ENCODE measurements at regions not wholly inside any gene's neighbourhood (a gene's known extent, or its start where the extent isn't known, plus 50 kb on each side); places are given as distances from the start of the nearest gene placed in this dataset.

- no peak for DNase-seq
- Histone ChIP-seq H3K27me3 (ENCODE audit: control insufficient read depth in 2 of 2, insufficient read depth in 2 of 2, low read length in 2 of 2) (no peaks in the 10 kb centered on the region), H3K4me1 (ENCODE audit: control insufficient read depth in 2 of 2, insufficient read depth in 2 of 2, low read length in 2 of 2) (no peaks in the 10 kb centered on the region), H3K36me3 (ENCODE audit: control insufficient read depth in 2 of 3, insufficient read depth in 3 of 3, low read length in 3 of 3) (no peaks in the 10 kb centered on the region), H3K4me3 (ENCODE audit: low read length) (no peak overlapping the region), H3K27ac (ENCODE audit: low read depth, low read length) (no peak overlapping the region), H3K9me3 (ENCODE audit: control insufficient read depth in 2 of 3, low read length in 3 of 3) (no peaks in the 10 kb centered on the region)
- intact Hi-C loops (cut with micrococcal nuclease), result no loop called here
- Mint-ChIP-seq H3K4me3 (no peak overlapping the region), H3K27ac (no peak overlapping the region), H3K36me3 (no peaks in the 10 kb centered on the region), H3K4me1 (no peaks in the 10 kb centered on the region), H3K27me3 (no peaks in the 10 kb centered on the region), H3K9me3 (no peaks in the 10 kb centered on the region)
- no peak for ATAC-seq
- POLR2A ChIA-PET, result no interaction called here
- CTCF ChIA-PET, result no interaction called here
These were observed 291.1 kb downstream of the DHX35 start for GRCh38 chr20:39253051-39253755.

- ATAC-seq, result no peak
- Histone ChIP-seq H3K4me3 (ENCODE audit: low read length) (no peak overlapping the region), H3K27ac (ENCODE audit: low read depth, low read length) (no peak overlapping the region), H3K9me3 (ENCODE audit: control insufficient read depth in 2 of 3, low read length in 3 of 3) (no peaks in the 10 kb centered on the region), H3K36me3 (ENCODE audit: control insufficient read depth in 2 of 3, insufficient read depth in 3 of 3, low read length in 3 of 3) (no peaks in the 10 kb centered on the region), H3K4me1 (ENCODE audit: control insufficient read depth in 2 of 2, insufficient read depth in 2 of 2, low read length in 2 of 2) (no peaks in the 10 kb centered on the region), H3K27me3 (ENCODE audit: control insufficient read depth in 2 of 2, insufficient read depth in 2 of 2, low read length in 2 of 2) (no peaks in the 10 kb centered on the region)
- Mint-ChIP-seq H3K4me3 (no peak overlapping the region), H3K27me3 (no peaks in the 10 kb centered on the region), H3K27ac (no peak overlapping the region), H3K36me3 (no peaks in the 10 kb centered on the region), H3K4me1 (peaks cover 0 to under 1% (median 0%) of the 10 kb centered on the region in 7 donors), H3K9me3 (no peaks in the 10 kb centered on the region)
- intact Hi-C loops (cut with micrococcal nuclease), result no loop called here
- ChIA-PET POLR2A (no interaction called here), CTCF (no interaction called here)
- no peak for DNase-seq
These were observed 289.9 kb downstream of the DHX35 start for GRCh38 chr20:39252035-39252434.

DNA sequence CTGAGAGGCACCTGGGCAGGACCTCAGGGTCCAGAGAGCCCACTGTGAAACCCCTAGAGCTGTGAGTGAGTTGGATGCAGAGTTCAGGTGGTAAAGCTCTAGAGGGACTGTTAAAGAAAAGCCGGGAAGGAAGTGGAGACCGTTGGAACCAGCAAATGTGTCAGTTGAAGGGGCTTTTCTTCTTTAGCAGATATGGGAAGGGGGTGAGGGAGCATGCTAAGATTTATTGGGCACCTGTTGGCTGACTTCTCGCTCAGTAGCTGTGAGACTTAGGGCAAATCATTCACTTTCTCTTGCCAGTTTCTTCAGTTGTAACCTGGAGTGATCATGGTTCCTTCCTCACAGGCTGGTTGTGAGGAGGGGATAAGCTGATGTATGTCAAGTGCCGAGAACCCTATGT is 287.7 kb downstream of the DHX35 start:
- H3K27me3 ChIP-seq (ENCODE audit: control insufficient read depth in 2 of 2, insufficient read depth in 2 of 2, low read length in 2 of 2), result no peaks in the 10 kb centered on the region
- CTCF ChIA-PET, result no interaction called here
- no peak overlapping the region for H3K27ac Mint-ChIP-seq
- no peak for DNase-seq
- no peaks in the 10 kb centered on the region for H3K9me3 ChIP-seq (ENCODE audit: control insufficient read depth in 2 of 3, low read length in 3 of 3)
- no peak overlapping the region for H3K27ac ChIP-seq (ENCODE audit: low read depth, low read length)
- POLR2A ChIA-PET, result no interaction called here
- H3K9me3 Mint-ChIP-seq, result peaks cover 0 to under 1% (median 0%) of the 10 kb centered on the region in 11 donors
- H3K27me3 Mint-ChIP-seq, result no peaks in the 10 kb centered on the region
- H3K4me3 Mint-ChIP-seq, result no peak overlapping the region
- H3K36me3 Mint-ChIP-seq, result no peaks in the 10 kb centered on the region
- intact Hi-C loops (cut with micrococcal nuclease), result no loop called here
- H3K4me1 ChIP-seq (ENCODE audit: control insufficient read depth in 2 of 2, insufficient read depth in 2 of 2, low read length in 2 of 2), result no peaks in the 10 kb centered on the region
- H3K4me1 Mint-ChIP-seq, result peaks cover 9 to 20% (median 14%) of the 10 kb centered on the region in 7 donors
- no peak overlapping the region for H3K4me3 ChIP-seq (ENCODE audit: low read length)
- no peak for ATAC-seq
- no peaks in the 10 kb centered on the region for H3K36me3 ChIP-seq (ENCODE audit: control insufficient read depth in 2 of 3, insufficient read depth in 3 of 3, low read length in 3 of 3)

DNA sequence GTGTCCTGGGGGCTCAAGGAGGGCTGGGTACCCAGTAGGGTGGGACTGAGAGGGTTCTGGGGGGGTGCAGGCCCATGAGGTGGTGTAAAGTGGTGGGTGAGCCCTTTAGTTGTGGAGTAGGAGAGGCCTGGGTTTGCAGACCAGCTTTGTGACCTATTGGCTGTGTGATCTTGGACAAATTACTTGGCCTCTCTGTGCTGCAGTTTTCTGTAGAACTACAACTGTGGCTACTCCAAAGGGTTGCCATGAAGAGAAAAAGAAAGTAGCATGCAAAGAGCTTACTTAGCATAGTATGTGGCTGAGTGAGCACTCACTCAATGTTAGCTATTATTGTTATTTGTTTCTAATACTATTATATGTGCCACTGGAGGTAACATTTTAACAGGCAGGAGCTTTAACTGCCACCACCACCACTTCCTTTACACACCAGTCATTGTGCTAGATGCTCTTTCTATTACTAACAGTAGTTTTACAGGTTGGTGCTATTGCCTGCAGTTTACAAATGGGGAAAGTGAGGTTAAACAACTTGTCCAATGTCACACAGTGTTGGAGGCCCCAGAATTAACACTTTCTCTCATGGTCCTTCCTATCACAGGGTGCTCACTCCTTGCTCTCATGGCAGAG is 286.8 kb downstream of the DHX35 start:
- Histone ChIP-seq H3K9me3 (ENCODE audit: control insufficient read depth in 2 of 3, low read length in 3 of 3) (no peaks in the 10 kb centered on the region), H3K4me1 (ENCODE audit: control insufficient read depth in 2 of 2, insufficient read depth in 2 of 2, low read length in 2 of 2) (no peaks in the 10 kb centered on the region), H3K36me3 (ENCODE audit: control insufficient read depth in 2 of 3, insufficient read depth in 3 of 3, low read length in 3 of 3) (no peaks in the 10 kb centered on the region), H3K4me3 (ENCODE audit: low read length) (no peak overlapping the region), H3K27ac (ENCODE audit: low read depth, low read length) (no peak overlapping the region), H3K27me3 (ENCODE audit: control insufficient read depth in 2 of 2, insufficient read depth in 2 of 2, low read length in 2 of 2) (no peaks in the 10 kb centered on the region)
- CTCF ChIA-PET, result no interaction called here
- H3K4me3 Mint-ChIP-seq, result no peak overlapping the region
- no peaks in the 10 kb centered on the region for H3K36me3 Mint-ChIP-seq
- H3K4me1 Mint-ChIP-seq, result peaks cover 9 to 20% (median 14%) of the 10 kb centered on the region in 7 donors
- no peak for DNase-seq
- peaks cover 0 to 5% (median 0%) of the 10 kb centered on the region in 11 donors for H3K9me3 Mint-ChIP-seq
- ATAC-seq, result no peak
- H3K27ac Mint-ChIP-seq, result no peak overlapping the region
- POLR2A ChIA-PET, result interaction anchor here (0.6 kb wide), 1 partner anchor 58 kb away, joined by 3 read pairs; no protein-coding TSS in a partner anchor
- no peaks in the 10 kb centered on the region for H3K27me3 Mint-ChIP-seq
- intact Hi-C loops (cut with micrococcal nuclease), result no loop called here

- Histone ChIP-seq H3K36me3 (ENCODE audit: control insufficient read depth in 2 of 3, insufficient read depth in 3 of 3, low read length in 3 of 3) (no peaks in the 10 kb centered on the region), H3K27me3 (ENCODE audit: control insufficient read depth in 2 of 2, insufficient read depth in 2 of 2, low read length in 2 of 2) (no peaks in the 10 kb centered on the region), H3K27ac (ENCODE audit: low read depth, low read length) (no peak overlapping the region), H3K4me1 (ENCODE audit: control insufficient read depth in 2 of 2, insufficient read depth in 2 of 2, low read length in 2 of 2) (no peaks in the 10 kb centered on the region), H3K9me3 (ENCODE audit: control insufficient read depth in 2 of 3, low read length in 3 of 3) (no peaks in the 10 kb centered on the region), H3K4me3 (ENCODE audit: low read length) (no peak overlapping the region)
- Mint-ChIP-seq H3K36me3 (no peaks in the 10 kb centered on the region), H3K27me3 (peaks cover 0 to under 1% (median 0%) of the 10 kb centered on the region in 5 donors), H3K4me3 (no peak overlapping the region), H3K4me1 (peaks cover 9 to 20% (median 14%) of the 10 kb centered on the region in 7 donors), H3K27ac (no peak overlapping the region), H3K9me3 (peaks cover 0 to 9% (median 0%) of the 10 kb centered on the region in 11 donors)
- ATAC-seq, result no peak
- POLR2A ChIA-PET, result no interaction called here
- intact Hi-C loops (cut with micrococcal nuclease), result no loop called here
- CTCF ChIA-PET, result no interaction called here
- no peak for DNase-seq
These were observed 286.2 kb downstream of the DHX35 start for GRCh38 chr20:39248171-39248861.

- intact Hi-C loops (cut with micrococcal nuclease), result no loop called here
- CTCF ChIA-PET, result no interaction called here
- Histone ChIP-seq H3K36me3 (ENCODE audit: control insufficient read depth in 2 of 3, insufficient read depth in 3 of 3, low read length in 3 of 3) (no peaks in the 10 kb centered on the region), H3K4me1 (ENCODE audit: control insufficient read depth in 2 of 2, insufficient read depth in 2 of 2, low read length in 2 of 2) (no peaks in the 10 kb centered on the region), H3K9me3 (ENCODE audit: control insufficient read depth in 2 of 3, low read length in 3 of 3) (no peaks in the 10 kb centered on the region), H3K27ac (ENCODE audit: low read depth, low read length) (no peak overlapping the region), H3K27me3 (ENCODE audit: control insufficient read depth in 2 of 2, insufficient read depth in 2 of 2, low read length in 2 of 2) (no peaks in the 10 kb centered on the region), H3K4me3 (ENCODE audit: low read length) (no peak overlapping the region)
- H3K27me3 Mint-ChIP-seq, result peaks cover 0 to 6% (median 0%) of the 10 kb centered on the region in 5 donors
- POLR2A ChIA-PET, result no interaction called here
- no peaks in the 10 kb centered on the region for H3K36me3 Mint-ChIP-seq
- H3K4me1 Mint-ChIP-seq, result peaks cover 9 to 20% (median 14%) of the 10 kb centered on the region in 7 donors
- DNase-seq, result no peak
- H3K27ac Mint-ChIP-seq, result peak overlapping the region in 1 of 9 donors; percentile 27
- ATAC-seq, result no peak
- H3K4me3 Mint-ChIP-seq, result peak overlapping the region in 1 of 10 donors; percentile 37
- peaks cover 0 to 12% (median 4%) of the 10 kb centered on the region in 11 donors for H3K9me3 Mint-ChIP-seq
These were observed 284.3 kb downstream of the DHX35 start for GRCh38 chr20:39246436-39246835.

Data from naive thymus-derived CD4-positive, alpha-beta T cell (primary cell).